Astrocyte of the hippocampus (primary cell): ENCODE measurements at regions not wholly inside any gene's neighbourhood (a gene's known extent, or its start where the extent isn't known, plus 50 kb on each side); places are given as distances from the start of the nearest gene placed in this dataset.
A peak's percentile ranks its signal among the peaks of the same experiment; 100 is the strongest.
"Not testable (repeated sequence)": the region's sequence is repeated elsewhere in the genome, so short reads cannot be mapped to it uniquely, and the experiment has no call there.

ENCODE experiments used
- DNase-seq: peaks from one replicate; pipeline ENCODE4 v3.0.0; 2011; ENCODE audit warnings: low read depth, low spot score

DNA sequence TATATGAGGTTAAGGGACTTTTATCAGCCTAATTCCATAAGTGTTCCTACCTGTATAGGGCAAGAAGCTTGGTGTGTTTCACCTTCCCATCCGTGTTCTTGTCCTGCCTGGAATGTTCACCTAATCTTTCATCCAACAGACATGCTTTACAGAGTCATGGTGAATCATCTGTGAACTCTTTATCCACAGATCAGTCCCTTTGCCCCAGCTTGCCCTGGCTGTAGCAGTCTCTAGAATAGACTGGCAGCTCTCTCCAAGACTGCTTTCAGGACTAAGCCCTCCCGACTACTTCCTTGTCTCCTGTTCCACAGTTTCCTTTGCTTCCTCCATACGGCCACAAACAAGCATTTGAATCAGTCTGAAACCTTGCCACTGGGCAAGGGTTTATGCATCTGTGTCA is 177.9 kb upstream of the IL15 start:
- no peak for DNase-seq

DNA sequence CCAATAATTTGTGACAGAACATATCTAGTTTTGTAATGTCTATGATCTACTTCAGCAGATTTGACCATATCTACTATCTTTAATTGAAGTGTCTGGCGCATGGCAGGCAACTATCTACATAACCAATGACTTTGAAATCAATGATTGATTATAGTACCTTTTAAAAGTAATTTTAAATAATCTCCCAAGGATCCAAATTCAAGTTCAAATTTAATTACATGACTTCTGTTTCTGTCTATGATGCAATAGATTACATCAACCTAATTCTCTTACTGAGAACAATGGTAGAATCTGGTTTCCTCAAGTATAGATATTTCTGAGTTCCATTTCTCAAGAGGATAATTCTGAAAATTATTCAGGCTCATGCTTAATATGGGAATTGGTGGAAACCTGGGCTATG is 177.4 kb upstream of the IL15 start:
- DNase-seq, result no peak

GRCh38 chr4:141462361-141462760 is 174.0 kb upstream of the IL15 start:
- no peak for DNase-seq

DNA sequence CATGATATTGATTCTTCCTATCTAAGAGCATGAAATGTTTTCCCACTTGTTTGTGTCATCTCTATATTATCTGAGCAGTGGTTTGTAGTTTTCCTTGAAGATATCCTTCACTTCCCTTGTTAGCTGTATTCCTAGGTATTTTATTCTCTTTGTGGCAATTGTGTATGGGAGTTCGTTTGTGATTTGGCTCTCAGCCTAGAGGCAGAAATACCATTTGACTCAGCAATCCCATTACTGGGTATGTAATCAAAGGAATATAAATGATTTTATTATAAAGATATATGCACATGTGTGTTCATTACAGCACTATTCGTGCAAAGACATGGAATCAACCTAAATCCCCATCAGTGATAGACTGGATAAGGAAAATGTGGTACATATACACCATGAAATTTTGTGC is 172.7 kb upstream of the IL15 start:
- DNase-seq, result no peak

DNA sequence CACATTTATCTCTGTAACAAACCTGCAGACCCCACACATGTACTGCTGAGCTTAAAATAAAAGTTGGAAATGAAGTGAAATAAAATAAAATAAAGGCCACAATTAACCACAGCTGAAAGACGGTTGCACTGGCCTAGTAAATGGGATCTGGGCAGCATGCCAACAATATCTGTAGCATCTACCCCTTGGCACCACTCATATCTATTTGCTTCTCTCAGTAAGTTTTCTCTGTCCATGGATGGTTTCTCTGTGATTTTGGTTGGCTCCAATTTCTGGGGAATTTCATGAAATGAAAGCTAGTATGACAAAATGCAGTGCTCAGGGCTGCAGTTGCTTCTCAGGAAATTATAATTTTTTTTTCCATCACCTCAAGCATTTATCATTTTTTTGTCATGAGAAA is 172.0 kb upstream of the IL15 start:
- DNase-seq, result no peak

DNA sequence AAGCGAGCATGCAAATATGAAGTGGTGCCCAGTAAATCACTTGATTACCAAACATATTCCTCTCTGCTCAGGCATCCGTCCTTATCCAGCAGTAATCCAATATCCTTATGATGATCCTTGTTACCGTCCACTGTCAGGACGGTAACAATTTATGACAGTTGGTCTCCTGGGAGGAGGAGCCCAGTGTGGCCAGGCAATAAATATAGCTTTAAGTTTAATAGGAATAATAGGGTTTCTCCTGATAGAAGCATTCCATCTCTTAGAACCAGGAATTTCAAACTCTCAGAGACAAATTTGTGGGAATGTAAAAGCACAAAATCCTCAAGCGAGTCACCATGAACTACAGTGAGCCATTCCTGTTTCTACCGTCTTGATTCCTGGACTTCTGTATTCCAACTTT is 171.2 kb upstream of the IL15 start:
- DNase-seq, result no peak

DNA sequence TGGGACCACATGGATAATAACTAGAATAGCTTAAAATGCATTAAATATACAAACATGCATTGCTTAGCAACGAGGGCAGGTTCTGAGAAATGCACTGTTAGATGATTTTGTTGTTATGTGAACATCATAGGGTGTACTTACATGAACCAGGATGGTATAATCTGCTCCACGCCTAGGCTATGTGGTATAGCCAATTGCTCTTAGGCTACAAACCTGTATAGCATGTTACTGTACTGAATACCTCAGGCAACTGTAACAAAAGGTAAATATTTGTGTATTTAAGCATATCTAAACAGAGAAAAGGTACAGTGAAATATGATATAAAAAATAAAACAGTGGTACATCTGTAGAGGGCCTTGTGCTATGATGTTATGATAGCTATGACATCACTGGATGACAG is 169.2 kb upstream of the IL15 start:
- no peak for DNase-seq

- DNase-seq, result no peak
Measured at GRCh38 chr4:141469392-141469791, 167.0 kb upstream of the IL15 start.

- DNase-seq, result no peak
Measured at GRCh38 chr4:141473026-141473540, 163.3 kb upstream of the IL15 start.

- no peak for DNase-seq
Measured at GRCh38 chr4:141473952-141474351, 162.4 kb upstream of the IL15 start.

DNA sequence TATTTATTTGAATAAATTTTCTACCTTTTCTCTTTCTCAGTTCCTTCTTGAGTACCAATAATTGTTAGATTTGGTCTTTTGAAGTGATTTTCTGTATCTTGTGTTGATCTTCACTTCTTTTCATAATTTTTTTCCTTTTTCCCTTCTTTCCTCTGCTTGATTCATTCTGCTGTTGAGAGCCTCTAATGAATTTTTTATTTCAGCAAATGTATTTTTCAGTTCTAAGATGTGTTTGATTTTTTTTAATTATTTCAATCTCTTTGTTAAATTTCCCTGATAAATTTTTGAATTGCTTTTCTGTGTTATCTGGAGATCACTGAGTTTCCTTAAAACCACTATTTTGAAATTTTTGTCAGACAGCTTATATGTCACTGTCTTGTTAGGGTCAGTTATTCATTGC is 155.4 kb upstream of the IL15 start:
- DNase-seq, result no peak

- DNase-seq, result not testable (repeated sequence)
Measured at GRCh38 chr4:141484298-141484697, 152.1 kb upstream of the IL15 start.

DNA sequence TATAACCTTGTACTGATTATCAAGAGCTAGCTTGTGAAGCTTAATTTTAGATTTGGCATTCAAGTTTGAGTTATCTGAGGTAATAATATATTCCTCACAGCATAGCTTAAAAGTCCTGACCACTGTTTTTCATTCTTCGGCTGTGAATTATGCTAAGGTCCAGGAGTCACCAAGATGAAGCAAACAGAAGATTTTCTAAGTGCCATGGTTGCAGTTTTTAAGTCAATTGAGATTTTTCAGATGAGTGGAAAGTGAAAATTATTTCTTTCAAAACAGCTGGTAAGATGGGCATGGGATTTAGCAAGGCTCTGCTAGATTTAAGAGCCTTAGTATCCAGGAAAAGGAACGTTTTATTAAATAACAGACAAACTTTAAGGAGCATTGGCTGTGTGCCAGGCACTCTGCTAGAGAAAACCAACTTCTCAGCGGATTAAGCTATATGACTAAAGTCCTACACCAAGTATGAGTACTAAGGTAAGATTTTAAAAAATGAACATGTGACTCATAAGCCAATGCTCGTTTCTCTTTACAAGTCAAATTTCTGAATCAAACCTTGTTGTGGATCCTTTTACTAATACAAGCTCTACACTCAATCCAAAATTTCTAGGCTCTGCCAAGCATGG is 149.9 kb upstream of the IL15 start:
- DNase-seq, result peak; percentile 54

DNA sequence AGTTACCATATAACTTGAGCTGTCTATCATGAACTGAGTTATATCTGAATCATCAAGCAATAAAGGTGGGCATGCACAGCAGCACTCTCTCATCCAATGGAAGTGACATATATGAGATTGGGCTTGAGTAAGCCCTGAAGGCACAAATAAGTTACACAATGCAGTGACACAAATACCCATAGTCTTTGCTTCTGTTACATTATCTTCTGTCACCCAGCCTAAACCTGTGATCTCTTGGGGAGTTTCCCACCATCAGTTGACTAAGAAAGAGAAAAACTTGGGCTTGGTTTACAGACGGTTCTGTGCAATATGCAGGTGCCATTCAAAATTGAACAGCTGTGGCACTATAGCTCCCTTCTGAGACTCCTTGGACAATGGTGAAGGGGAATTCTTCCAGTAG is 138.8 kb upstream of the IL15 start:
- no peak for DNase-seq

DNA sequence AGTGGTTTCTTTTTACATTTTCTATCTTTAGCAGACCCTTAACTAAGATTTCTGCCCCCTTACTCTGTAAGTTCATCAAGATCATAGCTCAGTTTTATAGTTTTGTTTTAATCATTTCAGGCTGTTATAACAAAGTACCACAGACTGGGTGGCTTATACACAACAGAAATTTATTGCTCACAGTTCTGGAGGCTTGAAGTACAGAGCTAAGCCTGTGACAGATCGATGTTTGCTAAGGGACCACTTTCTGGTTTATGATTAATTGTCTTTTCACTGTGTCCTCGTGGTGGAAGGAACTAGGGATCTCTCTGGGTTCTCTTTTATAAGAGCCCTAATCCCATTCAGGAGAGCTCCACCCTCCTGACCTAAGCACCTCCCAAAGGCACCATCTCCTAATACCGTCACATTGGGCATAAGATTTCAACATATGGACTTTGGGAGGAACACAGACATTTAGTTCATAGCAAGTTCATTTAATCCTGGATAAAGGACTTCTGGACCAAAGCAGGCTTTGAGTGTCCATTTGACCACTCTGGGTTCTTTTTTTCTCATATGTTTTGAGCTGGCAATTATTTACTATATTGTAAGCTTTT is 137.0 kb upstream of the IL15 start:
- no peak for DNase-seq

GRCh38 chr4:141501395-141501794 is 135.0 kb upstream of the IL15 start:
- DNase-seq, result no peak

GRCh38 chr4:141501931-141502330 is 134.5 kb upstream of the IL15 start:
- no peak for DNase-seq

- DNase-seq, result no peak
Measured at GRCh38 chr4:141502755-141503154, 133.6 kb upstream of the IL15 start.

DNA sequence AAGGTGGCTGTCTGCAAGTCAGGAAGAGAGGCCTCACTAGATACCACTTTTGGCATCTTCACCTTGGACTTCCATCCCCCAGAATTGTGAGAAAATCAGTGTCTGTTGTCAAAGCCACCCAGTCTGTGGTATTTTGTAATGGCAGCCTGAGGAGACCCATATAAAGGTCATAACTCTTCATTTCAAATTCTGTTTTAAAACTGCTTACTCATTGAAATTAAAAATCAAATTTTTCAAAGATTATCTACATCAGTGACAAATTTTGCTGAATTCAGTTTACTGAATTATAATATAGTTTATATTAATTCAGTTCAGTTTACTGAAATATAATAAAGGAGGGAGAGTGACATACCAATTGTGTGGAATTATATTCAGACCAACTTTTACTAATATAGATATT is 133.1 kb upstream of the IL15 start:
- no peak for DNase-seq

DNA sequence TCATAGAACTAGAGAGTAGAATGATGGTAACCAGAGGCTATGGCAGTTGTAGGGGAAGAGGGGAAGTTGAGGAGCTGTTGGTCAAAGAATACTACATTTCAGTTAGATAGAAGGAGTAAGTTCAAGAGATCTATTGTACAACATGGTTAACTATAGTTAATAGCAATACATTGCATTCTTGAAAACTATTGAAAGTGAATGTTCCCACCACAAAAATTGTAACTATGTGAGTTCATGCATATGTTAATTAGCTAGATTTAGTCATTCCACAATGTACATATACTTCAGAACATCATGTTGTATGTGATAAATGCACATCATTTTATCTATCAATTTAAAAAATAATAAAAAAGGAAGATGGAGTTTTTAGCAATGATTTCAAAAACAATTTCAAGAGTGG is 125.3 kb upstream of the IL15 start:
- no peak for DNase-seq

- no peak for DNase-seq
Measured at GRCh38 chr4:141513866-141514265, 122.5 kb upstream of the IL15 start.

DNA sequence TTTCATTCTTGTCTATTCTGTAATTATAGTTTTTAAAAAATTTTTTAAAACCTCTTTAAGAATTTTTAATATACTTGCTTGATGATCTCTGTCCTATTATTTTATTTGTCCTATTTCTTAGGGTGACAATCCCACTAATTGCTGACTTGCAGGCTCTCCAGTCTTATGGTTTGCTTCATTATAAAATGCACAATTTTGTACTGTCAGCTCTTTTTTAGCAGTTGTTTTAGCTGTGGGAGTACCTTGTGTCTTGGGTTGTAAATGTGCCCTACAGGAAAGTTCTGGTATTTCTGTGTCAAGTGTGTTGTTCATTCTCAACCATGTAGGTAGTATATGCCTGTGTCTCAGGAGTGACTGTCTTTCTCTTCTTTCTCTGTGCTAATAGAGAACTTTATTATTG is 118.2 kb upstream of the IL15 start:
- DNase-seq, result no peak

- DNase-seq, result no peak
Measured at GRCh38 chr4:141524116-141524515, 112.3 kb upstream of the IL15 start.

- DNase-seq, result no peak
Measured at GRCh38 chr4:141524841-141525240, 111.5 kb upstream of the IL15 start.
